Left ventricle myocardium inferior (tissue), 1 donor: ENCODE measurements at regions not wholly inside any gene's neighbourhood (a gene's known extent, or its start where the extent isn't known, plus 50 kb on each side); places are given as distances from the start of the nearest gene placed in this dataset.

Source experiments
- DNase-seq: peaks from one replicate; pipeline ENCODE4 v3.0.0-alpha.2; 2020
- H3K27ac ChIP-seq: fragments of 200-600 bp; replicated peaks from 2 replicates; pipeline ENCODE4 v1.8.0; 2021
- H3K27me3 ChIP-seq: fragments of 200-600 bp; 2 replicates; pipeline ENCODE4 v1.8.0; 2021; ENCODE audit warnings: low read depth
- H3K36me3 ChIP-seq: fragments of 200-600 bp; 2 replicates; pipeline ENCODE4 v1.8.0; 2021
- H3K4me1 ChIP-seq: fragments of 200-600 bp; 2 replicates; pipeline ENCODE4 v1.8.0; 2021
- H3K4me3 ChIP-seq: fragments of 200-600 bp; 2 replicates; pipeline ENCODE4 v1.8.0; 2021; ENCODE audit warnings: mild to moderate bottlenecking, moderate library complexity
- H3K9me3 ChIP-seq: fragments of 200-600 bp; replicated peaks from 2 replicates; pipeline ENCODE4 v1.8.0; 2021
- intact Hi-C: fragments of 100-400 bp; cut with micrococcal nuclease; formaldehyde crosslinking; loops from one replicate; pipeline ENCODE4 v1.11.0; 2022
- TF ChIP-seq, protein P1 (sequence below): fragments of 200-600 bp; IDR thresholded peaks from 2 replicates; pipeline ENCODE4 v1.8.0; 2021; ENCODE audit warnings: antibody characterized with exemption, mild to moderate bottlenecking, borderline replicate concordance
- donor health status: DM: no; HTN: yes; CAD: no; lungs with severe emphysema.

DNA sequence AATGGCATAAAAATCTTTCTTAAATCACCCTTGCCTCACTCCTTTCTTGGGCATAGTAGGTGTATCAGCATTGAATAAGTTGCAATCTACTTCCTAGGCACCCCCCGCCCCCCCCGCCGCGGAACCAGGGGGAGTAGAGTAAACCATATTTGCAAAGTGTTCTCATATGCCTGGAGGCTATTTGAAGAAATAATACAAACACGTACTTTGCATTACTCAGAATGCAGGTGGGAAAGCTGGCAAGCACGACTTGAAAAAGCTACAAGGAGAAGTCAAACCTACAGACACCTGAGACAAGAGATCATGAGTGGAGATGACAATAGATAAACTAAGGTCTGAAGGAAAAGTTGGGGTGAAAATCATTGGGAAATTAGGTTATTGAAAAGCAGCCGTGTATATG lies 65.6 kb downstream of the POM121L12 start:
- H3K9me3 ChIP-seq, result no peaks in the 10 kb centered on the region
- TF ChIP-seq, protein P1, sequence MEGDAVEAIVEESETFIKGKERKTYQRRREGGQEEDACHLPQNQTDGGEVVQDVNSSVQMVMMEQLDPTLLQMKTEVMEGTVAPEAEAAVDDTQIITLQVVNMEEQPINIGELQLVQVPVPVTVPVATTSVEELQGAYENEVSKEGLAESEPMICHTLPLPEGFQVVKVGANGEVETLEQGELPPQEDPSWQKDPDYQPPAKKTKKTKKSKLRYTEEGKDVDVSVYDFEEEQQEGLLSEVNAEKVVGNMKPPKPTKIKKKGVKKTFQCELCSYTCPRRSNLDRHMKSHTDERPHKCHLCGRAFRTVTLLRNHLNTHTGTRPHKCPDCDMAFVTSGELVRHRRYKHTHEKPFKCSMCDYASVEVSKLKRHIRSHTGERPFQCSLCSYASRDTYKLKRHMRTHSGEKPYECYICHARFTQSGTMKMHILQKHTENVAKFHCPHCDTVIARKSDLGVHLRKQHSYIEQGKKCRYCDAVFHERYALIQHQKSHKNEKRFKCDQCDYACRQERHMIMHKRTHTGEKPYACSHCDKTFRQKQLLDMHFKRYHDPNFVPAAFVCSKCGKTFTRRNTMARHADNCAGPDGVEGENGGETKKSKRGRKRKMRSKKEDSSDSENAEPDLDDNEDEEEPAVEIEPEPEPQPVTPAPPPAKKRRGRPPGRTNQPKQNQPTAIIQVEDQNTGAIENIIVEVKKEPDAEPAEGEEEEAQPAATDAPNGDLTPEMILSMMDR, result no peak
- intact Hi-C loops, result no loop called here
- no peaks in the 10 kb centered on the region for H3K36me3 ChIP-seq
- no peaks in the 10 kb centered on the region for H3K4me1 ChIP-seq
- DNase-seq, result no peak
- no peak overlapping the region for H3K4me3 ChIP-seq
- no peaks in the 10 kb centered on the region for H3K27me3 ChIP-seq
- no peak overlapping the region for H3K27ac ChIP-seq

DNA sequence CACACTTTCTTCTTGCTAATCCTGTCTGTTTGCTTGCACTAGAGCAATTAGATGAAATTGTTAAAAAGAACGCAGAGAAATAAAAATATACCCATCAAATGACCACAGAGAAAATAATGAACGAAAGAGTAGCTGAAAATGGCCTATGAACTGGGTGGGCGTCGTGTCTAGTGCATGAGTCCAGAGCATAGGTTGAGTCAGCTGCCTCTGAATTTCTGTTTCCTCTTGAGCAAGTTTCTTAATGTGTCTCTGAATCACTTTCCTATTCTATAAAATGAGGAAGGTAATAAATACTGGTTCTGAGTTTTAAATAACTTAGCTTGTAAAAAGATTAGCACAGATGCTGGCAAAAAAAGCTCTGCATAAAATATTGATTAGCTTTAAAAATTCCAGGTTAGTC lies 75.0 kb downstream of the POM121L12 start:
- no peaks in the 10 kb centered on the region for H3K4me1 ChIP-seq
- no peak overlapping the region for H3K27ac ChIP-seq
- intact Hi-C loops, result no loop called here
- no peak overlapping the region for H3K4me3 ChIP-seq
- TF ChIP-seq, protein P1, result no peak
- no peaks in the 10 kb centered on the region for H3K27me3 ChIP-seq
- H3K9me3 ChIP-seq, result no peaks in the 10 kb centered on the region
- no peak for DNase-seq
- no peaks in the 10 kb centered on the region for H3K36me3 ChIP-seq

DNA sequence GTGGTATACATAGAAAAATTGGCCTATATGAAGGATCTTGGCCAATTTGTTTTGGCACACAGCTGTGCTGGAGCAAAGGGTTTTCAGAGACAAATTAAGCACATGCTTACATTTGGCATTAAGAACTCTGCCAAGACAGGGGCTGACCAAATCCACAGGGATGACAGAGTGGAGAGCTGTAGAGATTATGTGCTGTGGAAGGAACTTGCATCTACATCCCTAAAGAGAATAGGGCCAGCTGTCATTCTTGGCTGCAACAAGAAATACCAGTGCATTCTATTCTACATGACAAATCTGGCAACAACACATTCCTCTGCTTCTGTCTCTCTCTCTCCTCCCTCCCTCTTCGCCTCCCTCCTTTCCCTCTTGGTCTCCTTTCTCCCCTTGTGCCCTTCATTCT lies 75.6 kb downstream of the POM121L12 start:
- Histone ChIP-seq H3K4me3 (no peak overlapping the region), H3K4me1 (no peaks in the 10 kb centered on the region), H3K27ac (no peak overlapping the region), H3K36me3 (no peaks in the 10 kb centered on the region), H3K9me3 (no peaks in the 10 kb centered on the region), H3K27me3 (no peaks in the 10 kb centered on the region)
- intact Hi-C loops, result no loop called here
- TF ChIP-seq, protein P1, result no peak
- DNase-seq, result no peak

DNA sequence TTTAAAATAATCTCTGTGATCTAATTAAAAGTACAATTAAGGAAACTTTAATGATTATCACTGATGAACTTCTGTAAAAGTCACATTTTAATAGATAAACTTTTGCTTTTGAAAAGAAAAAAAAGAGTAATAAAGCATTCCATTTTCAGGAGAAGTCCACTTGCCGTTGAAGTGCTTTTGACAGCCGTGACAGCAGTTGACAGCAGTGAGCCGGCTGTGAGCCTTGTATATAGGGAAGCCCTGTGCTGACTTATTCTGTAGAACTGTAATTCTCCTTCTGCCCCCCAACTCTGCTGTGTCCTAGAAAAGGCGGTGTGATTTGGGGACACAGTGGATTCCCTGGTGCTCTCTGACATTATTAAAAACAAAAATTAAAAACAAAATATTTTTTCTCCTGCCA lies 78.0 kb downstream of the POM121L12 start:
- intact Hi-C loops, result no loop called here
- H3K36me3 ChIP-seq, result no peaks in the 10 kb centered on the region
- H3K9me3 ChIP-seq, result no peaks in the 10 kb centered on the region
- H3K4me3 ChIP-seq, result no peak overlapping the region
- no peak overlapping the region for H3K27ac ChIP-seq
- no peaks in the 10 kb centered on the region for H3K27me3 ChIP-seq
- H3K4me1 ChIP-seq, result no peaks in the 10 kb centered on the region
- TF ChIP-seq, protein P1, result no peak
- DNase-seq, result no peak

DNA sequence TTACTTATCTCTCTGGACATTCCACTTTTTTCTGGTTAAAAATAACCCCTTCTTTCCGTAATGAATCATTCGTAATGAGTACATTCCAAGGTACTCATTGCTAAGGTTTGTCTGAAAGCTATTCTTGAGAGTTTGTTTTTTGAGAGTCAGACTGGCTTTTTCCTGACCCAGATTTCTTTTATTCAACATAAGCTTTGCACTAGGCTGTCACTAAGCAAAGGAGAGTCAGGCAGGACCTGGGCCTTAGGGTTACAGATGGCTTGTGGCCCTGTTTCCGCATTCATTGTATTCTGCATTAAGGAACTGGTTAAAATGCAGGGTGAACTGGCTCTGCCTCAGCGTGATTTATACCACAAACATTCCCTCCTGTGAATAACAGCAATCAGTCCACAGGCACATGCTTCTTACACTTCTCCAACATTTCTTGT lies 84.1 kb downstream of the POM121L12 start:
- no peak for DNase-seq
- TF ChIP-seq, protein P1, result no peak
- H3K4me1 ChIP-seq, result no peaks in the 10 kb centered on the region
- H3K27me3 ChIP-seq, result no peaks in the 10 kb centered on the region
- H3K27ac ChIP-seq, result no peak overlapping the region
- no peaks in the 10 kb centered on the region for H3K9me3 ChIP-seq
- H3K4me3 ChIP-seq, result no peak overlapping the region
- no peaks in the 10 kb centered on the region for H3K36me3 ChIP-seq
- intact Hi-C loops, result no loop called here

- intact Hi-C loops, result no loop called here
- no peaks in the 10 kb centered on the region for H3K36me3 ChIP-seq
- DNase-seq, result no peak
- TF ChIP-seq, protein P1, result no peak
- no peak overlapping the region for H3K4me3 ChIP-seq
- H3K27me3 ChIP-seq, result no peaks in the 10 kb centered on the region
- no peaks in the 10 kb centered on the region for H3K9me3 ChIP-seq
- H3K4me1 ChIP-seq, result no peaks in the 10 kb centered on the region
- no peak overlapping the region for H3K27ac ChIP-seq
Measured at GRCh38 chr7:53121374-53121773, 85.9 kb downstream of the POM121L12 start.
